Activated naive CD8-positive, alpha-beta T cell treated with anti-CD3 and anti-CD28 coated beads, Interleukin-2, amount 10 ng/mL, durations not matched to agents 7 days and 5 days (primary cell): ENCODE measurements at regions not wholly inside any gene's neighbourhood (a gene's known extent, or its start where the extent isn't known, plus 50 kb on each side); places are given as distances from the start of the nearest gene placed in this dataset.

ENCODE experiments used
- ATAC-seq: fragments of 150-1000 bp; cut with Tn5 transposase; one replicate; pipeline ENCODE4 v1.10.0; 2021; ENCODE audit warnings: low read depth, moderate library complexity
- POLR2A ChIA-PET: fragments of 350-600 bp; sonication (Branson Sonifier 250); formaldehyde crosslinking; loops from one replicate; lab custom pipeline; 2021; ENCODE audit warnings: antibody characterized with exemption; lab: Charles Lee
- DNase-seq: peaks from one replicate; pipeline ENCODE4 v3.0.0; 2021
- H3K27ac Mint-ChIP-seq: one replicate; pipeline ENCODE4 v1.8.0; 2022; ENCODE audit warnings: mild to moderate bottlenecking, mixed read lengths
- H3K27me3 Mint-ChIP-seq: one replicate; pipeline ENCODE4 v1.8.0; 2022; ENCODE audit warnings: mild to moderate bottlenecking, moderate library complexity, mixed read lengths
- H3K36me3 Mint-ChIP-seq: one replicate; pipeline ENCODE4 v1.8.0; 2021; ENCODE audit warnings: mild to moderate bottlenecking, mixed read lengths
- H3K4me1 Mint-ChIP-seq: one replicate; pipeline ENCODE4 v1.8.0; 2021; ENCODE audit warnings: mixed read lengths
- H3K4me3 Mint-ChIP-seq: one replicate; pipeline ENCODE4 v1.8.0; 2022; ENCODE audit warnings: mild to moderate bottlenecking, moderate library complexity, mixed read lengths
- H3K9me3 Mint-ChIP-seq: one replicate; pipeline ENCODE4 v1.8.0; 2021; ENCODE audit warnings: mixed read lengths

DNA sequence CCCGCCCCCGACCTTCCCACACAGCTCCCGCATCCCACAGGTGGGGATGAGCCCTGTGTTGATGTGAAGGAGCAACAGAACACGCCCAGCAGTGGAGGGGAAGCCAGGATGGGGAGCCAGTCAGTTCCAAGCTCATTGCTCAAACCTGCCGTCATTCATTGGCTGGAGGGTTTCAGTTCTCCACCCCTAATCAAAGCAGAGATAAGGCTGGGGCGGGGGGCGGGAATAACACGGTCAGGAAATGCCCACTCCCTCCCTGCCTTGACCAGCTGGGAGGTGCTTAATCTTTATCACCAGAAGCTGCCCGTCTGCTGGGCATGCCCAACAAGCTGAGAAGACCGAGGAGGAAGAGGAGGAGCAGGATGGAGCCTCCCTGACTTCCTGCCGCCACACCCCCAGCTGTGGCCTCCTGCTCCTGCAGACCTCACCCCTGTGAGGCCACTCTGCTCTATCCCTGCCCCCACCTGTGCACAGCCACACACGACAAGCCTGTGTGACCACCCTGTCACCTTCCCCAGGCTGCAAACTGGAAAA is 265.1 kb downstream of the ZEB1 start:
- Mint-ChIP-seq H3K27ac (no peak overlapping the region), H3K27me3 (no peaks in the 10 kb centered on the region), H3K36me3 (no peaks in the 10 kb centered on the region), H3K4me3 (no peak overlapping the region), H3K4me1 (peaks cover 9% of the 10 kb centered on the region), H3K9me3 (no peaks in the 10 kb centered on the region)
- POLR2A ChIA-PET = no interaction called here
- DNase-seq = no peak
- ATAC-seq = no peak

DNA sequence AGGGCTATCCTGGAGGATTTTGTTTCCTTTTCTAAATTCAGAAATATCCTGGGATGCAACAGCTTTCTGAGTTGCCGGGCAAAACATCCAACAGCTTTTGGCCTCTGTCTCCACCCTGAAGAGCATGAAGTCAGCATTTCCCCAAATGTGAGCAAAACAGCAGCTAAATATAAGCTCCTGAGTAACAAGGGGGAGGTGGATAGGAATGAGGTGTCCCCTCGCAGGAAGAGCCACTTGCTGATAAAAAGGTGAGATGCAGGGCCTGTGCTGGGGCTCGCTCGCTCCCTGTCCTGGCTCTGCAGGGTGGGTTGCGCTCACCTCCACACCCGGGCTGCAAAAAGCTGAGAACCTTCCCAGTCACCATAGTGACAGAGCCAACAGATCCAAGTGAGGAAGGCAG is 264.3 kb downstream of the ZEB1 start:
- no peak for ATAC-seq
- Mint-ChIP-seq H3K4me1 (peaks cover 9% of the 10 kb centered on the region), H3K4me3 (no peak overlapping the region), H3K27ac (no peak overlapping the region), H3K36me3 (peaks cover 1% of the 10 kb centered on the region), H3K9me3 (no peaks in the 10 kb centered on the region), H3K27me3 (no peaks in the 10 kb centered on the region)
- POLR2A ChIA-PET = no interaction called here
- no peak for DNase-seq

DNA sequence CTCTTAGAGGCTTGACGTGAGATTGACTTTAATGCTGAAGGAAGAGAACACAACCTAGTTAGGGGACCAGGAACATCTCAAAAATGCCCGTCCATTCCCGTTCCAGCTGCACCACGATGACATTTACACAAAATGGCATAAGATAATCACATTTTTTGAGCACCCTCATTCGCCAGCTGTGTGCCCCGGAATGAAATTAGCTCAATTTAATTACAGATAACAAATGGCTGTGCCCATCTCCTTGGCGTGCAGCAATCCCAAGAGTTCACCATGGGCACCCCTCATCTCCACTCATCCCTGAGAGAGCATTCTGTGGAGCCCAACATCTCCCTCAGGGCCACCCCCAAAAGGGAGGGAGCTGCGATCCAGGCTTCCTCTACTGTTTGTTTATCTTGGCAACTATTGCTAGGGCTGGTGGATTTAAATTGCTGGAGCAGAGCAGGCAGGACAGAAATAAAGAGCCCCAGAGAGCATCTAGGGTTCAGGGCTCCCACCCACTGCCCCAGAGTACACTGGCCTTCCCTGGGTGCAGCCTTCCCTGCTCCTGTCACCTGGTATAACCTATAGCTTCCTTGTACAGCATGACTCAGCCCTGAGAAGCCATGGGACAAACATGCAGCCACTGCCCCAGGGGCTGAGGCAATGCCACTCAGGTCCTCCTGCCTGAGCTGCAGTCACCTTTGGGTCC is 263.5 kb downstream of the ZEB1 start:
- peaks cover 1% of the 10 kb centered on the region for H3K36me3 Mint-ChIP-seq
- POLR2A ChIA-PET = no interaction called here
- no peaks in the 10 kb centered on the region for H3K9me3 Mint-ChIP-seq
- no peak overlapping the region for H3K27ac Mint-ChIP-seq
- DNase-seq (no peak), ATAC-seq (no peak)
- peaks cover 9% of the 10 kb centered on the region for H3K4me1 Mint-ChIP-seq
- no peak overlapping the region for H3K4me3 Mint-ChIP-seq
- no peaks in the 10 kb centered on the region for H3K27me3 Mint-ChIP-seq

DNA sequence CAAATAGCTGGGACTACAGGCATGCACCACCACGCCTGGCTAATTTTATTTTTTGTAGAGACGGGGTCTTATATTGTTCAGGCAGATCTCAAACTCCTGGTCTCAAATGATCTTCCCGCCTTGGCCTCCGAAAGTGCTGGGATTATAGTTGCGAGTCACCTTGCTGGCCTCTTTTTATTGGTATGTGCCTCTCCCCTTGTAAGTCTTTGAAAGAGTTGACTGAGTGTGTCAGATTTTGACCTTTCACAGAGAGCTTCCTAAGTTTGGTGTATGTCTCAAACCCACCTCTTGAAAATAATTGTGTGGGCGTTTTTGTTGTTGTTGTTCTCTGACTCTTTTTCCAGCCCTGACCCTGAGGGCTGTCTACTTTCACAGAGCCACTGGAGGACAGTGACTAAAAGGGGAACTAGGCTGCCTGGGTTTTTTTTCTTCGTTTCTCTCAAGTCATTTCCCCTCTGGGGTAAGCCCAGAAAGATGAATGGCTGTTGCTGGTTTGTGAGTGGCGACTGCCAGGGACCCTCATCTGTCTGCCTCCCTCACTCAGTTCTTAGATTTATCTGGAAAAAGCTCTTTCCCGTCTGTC is 262.8 kb downstream of the ZEB1 start:
- H3K36me3 Mint-ChIP-seq = peaks cover 1% of the 10 kb centered on the region
- POLR2A ChIA-PET = no interaction called here
- peaks cover 2% of the 10 kb centered on the region for H3K27me3 Mint-ChIP-seq
- H3K4me3 Mint-ChIP-seq = no peak overlapping the region
- peaks cover 3% of the 10 kb centered on the region for H3K9me3 Mint-ChIP-seq
- H3K4me1 Mint-ChIP-seq = peaks cover 3% of the 10 kb centered on the region
- ATAC-seq (no peak), DNase-seq (no peak)
- no peak overlapping the region for H3K27ac Mint-ChIP-seq

DNA sequence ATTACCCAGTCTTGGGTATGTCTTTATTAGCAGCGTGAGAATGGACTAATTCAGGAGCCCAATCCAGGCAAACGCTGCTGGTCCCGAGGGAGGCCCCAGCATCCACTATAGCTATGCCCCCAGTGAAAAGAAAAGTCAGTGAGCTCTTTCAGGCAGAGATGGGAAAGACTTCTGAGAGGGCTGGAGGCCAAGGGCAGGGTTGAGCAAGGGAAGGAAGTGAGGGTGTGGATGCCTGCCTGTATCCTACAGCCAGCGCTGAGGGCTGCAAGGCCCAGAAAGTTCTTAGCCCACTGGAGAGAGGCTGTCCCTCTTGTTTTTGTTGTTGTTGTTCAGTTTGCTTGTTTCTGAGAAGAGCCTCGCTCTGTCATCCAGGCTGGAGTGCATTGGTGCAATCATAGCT is 261.6 kb downstream of the ZEB1 start:
- Mint-ChIP-seq H3K27ac (no peak overlapping the region), H3K4me1 (peaks cover 2% of the 10 kb centered on the region), H3K9me3 (peaks cover 3% of the 10 kb centered on the region), H3K4me3 (no peak overlapping the region), H3K27me3 (peaks cover 2% of the 10 kb centered on the region), H3K36me3 (peaks cover 1% of the 10 kb centered on the region)
- POLR2A ChIA-PET = no interaction called here
- ATAC-seq (no peak), DNase-seq (no peak)
